Activated T-helper 1 cell treated with anti-CD3 and anti-CD28 coated beads, Interleukin-12 subunit alpha, Interleukin-12 subunit beta, Interleukin-2, Interleukin-4 antibody, amounts not matched to agents 30 ng/mL and 10 ng/mL and 1 ng/mL, durations not matched to agents 14 hours and 24 hours and 36 hours (primary cell): ENCODE measurements at regions not wholly inside any gene's neighbourhood (a gene's known extent, or its start where the extent isn't known, plus 50 kb on each side); places are given as distances from the start of the nearest gene placed in this dataset.

ENCODE experiments used
- DNase-seq: peaks from one replicate; pipeline ENCODE4 v3.0.0; 2021; ENCODE audit warnings: low spot score
- H3K27ac Mint-ChIP-seq: one replicate; pipeline ENCODE4 v1.8.0; 2021; ENCODE audit warnings: mild to moderate bottlenecking, mixed read lengths
- H3K27me3 Mint-ChIP-seq: one replicate; pipeline ENCODE4 v1.8.0; 2022; ENCODE audit warnings: mild to moderate bottlenecking, moderate library complexity, mixed read lengths; ENCODE audit not compliant: insufficient read depth
- H3K36me3 Mint-ChIP-seq: one replicate; pipeline ENCODE4 v1.8.0; 2021; ENCODE audit warnings: low read depth, mixed read lengths
- H3K4me1 Mint-ChIP-seq: one replicate; pipeline ENCODE4 v1.8.0; 2021; ENCODE audit warnings: low read depth, mixed read lengths
- H3K4me3 Mint-ChIP-seq: one replicate; pipeline ENCODE4 v1.8.0; 2021; ENCODE audit warnings: mild to moderate bottlenecking, moderate library complexity, mixed read lengths
- H3K9me3 Mint-ChIP-seq: one replicate; pipeline ENCODE4 v1.8.0; 2021; ENCODE audit warnings: mixed read lengths
- intact Hi-C: fragments of 100-400 bp; cut with micrococcal nuclease; formaldehyde crosslinking; loops from one replicate; pipeline ENCODE4 v1.15.1; 2024

GRCh38 chr4:11503166-11503565 is 74.5 kb upstream of the HS3ST1 start:
- intact Hi-C loops = no loop called here
- Mint-ChIP-seq H3K4me3 (no peak overlapping the region), H3K4me1 (peaks cover 6% of the 10 kb centered on the region), H3K9me3 (no peaks in the 10 kb centered on the region), H3K27me3 (peaks cover 2% of the 10 kb centered on the region), H3K36me3 (no peaks in the 10 kb centered on the region), H3K27ac (no peak overlapping the region)
- DNase-seq = no peak

DNA sequence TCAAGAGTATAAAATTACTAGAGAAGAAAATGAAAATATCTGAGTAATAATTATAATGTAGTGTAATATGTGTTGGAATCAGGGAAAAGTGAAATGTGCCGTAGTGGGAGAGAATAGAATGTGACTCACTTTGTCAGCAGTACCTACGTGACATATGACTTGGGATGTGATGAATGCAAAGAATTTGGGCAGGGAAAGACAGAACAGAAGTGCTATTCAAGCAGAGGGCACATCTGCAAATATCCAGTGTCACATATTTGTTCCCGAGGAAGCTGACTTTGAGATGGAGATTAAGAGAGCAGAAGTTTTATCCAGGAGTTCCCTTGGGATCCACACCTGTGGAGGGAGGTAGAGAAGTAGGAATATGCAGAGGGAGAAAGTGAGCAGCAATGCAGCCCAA is 69.3 kb upstream of the HS3ST1 start:
- H3K27ac Mint-ChIP-seq = no peak overlapping the region
- no peak overlapping the region for H3K4me3 Mint-ChIP-seq
- no peak for DNase-seq
- no peaks in the 10 kb centered on the region for H3K36me3 Mint-ChIP-seq
- H3K9me3 Mint-ChIP-seq = no peaks in the 10 kb centered on the region
- peaks cover 4% of the 10 kb centered on the region for H3K27me3 Mint-ChIP-seq
- H3K4me1 Mint-ChIP-seq = peaks cover 6% of the 10 kb centered on the region
- intact Hi-C loops = loop anchor here (1.0 to 5.0 kb wide), 2 partner anchors 916 to 944 kb away; no protein-coding TSS in a partner anchor

DNA sequence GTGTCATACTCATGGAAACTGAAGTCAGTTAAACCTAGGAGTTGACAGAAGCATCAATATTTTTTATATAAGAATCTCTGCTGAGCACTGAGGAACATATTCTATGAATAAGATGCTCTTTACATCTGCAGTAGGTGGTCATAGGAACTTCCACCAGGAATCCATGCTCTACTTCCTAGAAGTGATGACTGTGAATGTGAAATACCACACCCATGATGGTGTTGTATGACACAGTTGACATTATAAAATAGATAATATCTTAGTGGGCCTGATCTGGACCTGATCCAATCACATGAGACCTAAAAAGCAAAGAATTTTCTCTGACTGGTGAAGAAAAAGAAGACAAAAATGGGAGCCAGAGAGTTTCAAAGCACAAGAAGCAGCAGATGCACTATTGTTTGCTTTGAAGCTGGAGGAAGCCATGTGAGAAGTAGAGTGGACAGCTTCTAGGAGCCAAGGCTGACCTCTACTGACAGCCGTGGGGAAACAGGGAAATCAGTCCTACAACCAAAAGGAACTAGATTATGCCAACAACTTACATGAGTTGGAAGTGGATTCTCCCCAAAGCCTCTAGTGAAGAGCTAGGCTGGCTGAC is 68.6 kb upstream of the HS3ST1 start:
- Mint-ChIP-seq H3K36me3 (no peaks in the 10 kb centered on the region), H3K27ac (no peak overlapping the region), H3K9me3 (no peaks in the 10 kb centered on the region), H3K4me3 (no peak overlapping the region), H3K4me1 (peaks cover 6% of the 10 kb centered on the region), H3K27me3 (peaks cover 4% of the 10 kb centered on the region)
- no peak for DNase-seq
- intact Hi-C loops = loop anchor here (1.0 to 5.0 kb wide), 2 partner anchors 915 to 943 kb away; no protein-coding TSS in a partner anchor

GRCh38 chr4:11496351-11496829 is 67.7 kb upstream of the HS3ST1 start:
- DNase-seq = no peak
- intact Hi-C loops = loop anchor here (5.0 kb wide), 1 partner anchor 914 kb away; no protein-coding TSS in a partner anchor
- Mint-ChIP-seq H3K27me3 (peaks cover 4% of the 10 kb centered on the region), H3K9me3 (no peaks in the 10 kb centered on the region), H3K36me3 (no peaks in the 10 kb centered on the region), H3K27ac (no peak overlapping the region), H3K4me1 (peaks cover 6% of the 10 kb centered on the region), H3K4me3 (no peak overlapping the region)

DNA sequence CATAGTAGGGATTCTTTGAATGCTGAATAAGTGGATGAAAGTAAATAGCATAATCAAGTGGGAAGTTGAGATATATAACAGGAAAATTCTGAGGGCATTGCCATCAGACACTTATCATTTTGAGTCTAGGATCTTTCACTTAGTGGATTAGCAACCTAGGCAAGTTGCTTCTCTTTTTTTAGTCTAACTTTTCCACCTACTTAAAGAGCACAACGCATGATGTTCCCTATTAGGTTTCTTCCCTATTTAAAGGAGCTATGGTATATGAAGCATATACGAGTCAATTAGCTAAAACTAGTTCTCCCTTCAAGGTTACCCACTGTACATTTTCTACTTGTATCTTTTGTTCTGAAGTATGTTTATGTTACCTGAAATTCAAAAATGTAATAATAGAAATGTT is 67.1 kb upstream of the HS3ST1 start:
- DNase-seq = no peak
- no peak overlapping the region for H3K4me3 Mint-ChIP-seq
- peaks cover 4% of the 10 kb centered on the region for H3K27me3 Mint-ChIP-seq
- intact Hi-C loops = loop anchor here (5.0 kb wide), 1 partner anchor 914 kb away; no protein-coding TSS in a partner anchor
- H3K9me3 Mint-ChIP-seq = no peaks in the 10 kb centered on the region
- peaks cover 6% of the 10 kb centered on the region for H3K4me1 Mint-ChIP-seq
- no peak overlapping the region for H3K27ac Mint-ChIP-seq
- H3K36me3 Mint-ChIP-seq = no peaks in the 10 kb centered on the region

GRCh38 chr4:11495291-11495690 is 66.6 kb upstream of the HS3ST1 start:
- H3K4me1 Mint-ChIP-seq = peaks cover 6% of the 10 kb centered on the region
- no peak for DNase-seq
- H3K9me3 Mint-ChIP-seq = no peaks in the 10 kb centered on the region
- no peaks in the 10 kb centered on the region for H3K36me3 Mint-ChIP-seq
- H3K27me3 Mint-ChIP-seq = peaks cover 5% of the 10 kb centered on the region
- no peak overlapping the region for H3K4me3 Mint-ChIP-seq
- intact Hi-C loops = loop anchor here (5.0 kb wide), 1 partner anchor 913 kb away; no protein-coding TSS in a partner anchor
- H3K27ac Mint-ChIP-seq = no peak overlapping the region

- peaks cover 7% of the 10 kb centered on the region for H3K4me1 Mint-ChIP-seq
- intact Hi-C loops = no loop called here
- H3K4me3 Mint-ChIP-seq = no peak overlapping the region
- H3K36me3 Mint-ChIP-seq = no peaks in the 10 kb centered on the region
- DNase-seq = no peak
- H3K27me3 Mint-ChIP-seq = peaks cover 5% of the 10 kb centered on the region
- no peak overlapping the region for H3K27ac Mint-ChIP-seq
- no peaks in the 10 kb centered on the region for H3K9me3 Mint-ChIP-seq
Observed at GRCh38 chr4:11494232-11494631, 65.5 kb upstream of the HS3ST1 start.

GRCh38 chr4:11489453-11490083 is 60.9 kb upstream of the HS3ST1 start:
- Mint-ChIP-seq H3K27ac (no peak overlapping the region), H3K36me3 (peaks cover 2% of the 10 kb centered on the region), H3K27me3 (peaks cover 3% of the 10 kb centered on the region), H3K9me3 (no peaks in the 10 kb centered on the region), H3K4me3 (no peak overlapping the region), H3K4me1 (peaks cover 10% of the 10 kb centered on the region)
- intact Hi-C loops = no loop called here
- no peak for DNase-seq

GRCh38 chr4:11488657-11489452 is 60.2 kb upstream of the HS3ST1 start:
- Mint-ChIP-seq H3K4me3 (no peak overlapping the region), H3K4me1 (peaks cover 10% of the 10 kb centered on the region), H3K9me3 (no peaks in the 10 kb centered on the region), H3K27ac (no peak overlapping the region), H3K27me3 (peaks cover 1% of the 10 kb centered on the region), H3K36me3 (peaks cover 2% of the 10 kb centered on the region)
- intact Hi-C loops = no loop called here
- no peak for DNase-seq

GRCh38 chr4:11487868-11488544 is 59.3 kb upstream of the HS3ST1 start:
- no peak for DNase-seq
- Mint-ChIP-seq H3K9me3 (no peaks in the 10 kb centered on the region), H3K27me3 (peaks cover 1% of the 10 kb centered on the region), H3K36me3 (peaks cover 2% of the 10 kb centered on the region), H3K4me3 (no peak overlapping the region), H3K4me1 (peaks cover 10% of the 10 kb centered on the region), H3K27ac (no peak overlapping the region)
- intact Hi-C loops = no loop called here

DNA sequence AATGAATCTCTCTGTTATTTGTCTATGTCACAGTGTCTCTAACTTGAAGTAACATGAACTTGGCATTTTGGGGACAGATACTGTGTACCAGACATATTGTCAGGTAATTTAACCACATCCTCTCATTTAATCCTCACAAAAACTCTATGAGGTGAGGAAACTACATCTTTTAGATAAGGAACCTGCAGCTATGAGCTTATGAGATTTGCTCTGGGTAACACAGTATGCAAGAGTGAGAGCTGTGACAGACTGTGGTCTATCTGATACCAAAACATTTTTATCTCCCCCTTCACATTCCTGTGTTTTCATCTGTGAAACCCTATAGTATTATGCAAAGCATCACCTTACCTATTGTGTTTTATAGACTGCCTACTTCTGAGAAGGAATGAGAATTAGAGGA is 58.4 kb upstream of the HS3ST1 start:
- Mint-ChIP-seq H3K4me3 (no peak overlapping the region), H3K27me3 (peaks cover 1% of the 10 kb centered on the region), H3K9me3 (no peaks in the 10 kb centered on the region), H3K36me3 (peaks cover 2% of the 10 kb centered on the region), H3K27ac (no peak overlapping the region), H3K4me1 (peaks cover 10% of the 10 kb centered on the region)
- no peak for DNase-seq
- intact Hi-C loops = no loop called here

DNA sequence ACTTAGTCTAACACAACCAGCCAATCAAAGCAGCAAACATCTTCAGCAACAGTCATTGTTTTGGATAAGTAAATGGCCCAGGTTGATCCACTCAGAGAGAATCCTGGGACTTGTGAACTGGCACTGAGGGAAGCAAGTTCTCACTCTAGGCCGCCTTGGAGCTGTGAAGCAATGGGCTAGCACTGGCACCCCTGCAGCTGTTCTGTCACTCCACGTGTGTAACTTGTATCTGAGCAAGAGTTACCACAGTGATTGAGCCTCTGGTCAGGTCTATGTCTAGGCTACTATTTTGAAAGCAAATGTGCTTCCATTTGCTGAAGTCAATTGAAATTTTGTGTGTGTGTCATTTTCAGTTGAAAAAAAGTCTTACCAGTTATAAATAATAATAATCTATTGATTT is 57.2 kb upstream of the HS3ST1 start:
- no peak overlapping the region for H3K4me3 Mint-ChIP-seq
- H3K4me1 Mint-ChIP-seq = peaks cover 10% of the 10 kb centered on the region
- H3K27ac Mint-ChIP-seq = no peak overlapping the region
- no peaks in the 10 kb centered on the region for H3K9me3 Mint-ChIP-seq
- H3K27me3 Mint-ChIP-seq = peaks cover 1% of the 10 kb centered on the region
- DNase-seq = no peak
- H3K36me3 Mint-ChIP-seq = peaks cover 2% of the 10 kb centered on the region
- intact Hi-C loops = no loop called here
